HFF-Myc (cell line): ENCODE measurements at regions not wholly inside any gene's neighbourhood (a gene's known extent, or its start where the extent isn't known, plus 50 kb on each side); places are given as distances from the start of the nearest gene placed in this dataset.

ENCODE experiments used
- DNase-seq: peaks from one replicate; pipeline ENCODE4 v3.0.0-alpha.2; 2011; ENCODE audit warnings: low read depth; ENCODE audit errors: extremely low read depth
- H3K4me3 ChIP-seq: replicated peaks from 2 replicates; pipeline ENCODE4 v1.5.1; 2011; ENCODE audit warnings: low read depth, mild to moderate bottlenecking, control low read depth, low read length
- CTCF ChIP-seq: IDR thresholded peaks from 2 replicates; pipeline ENCODE4 v1.5.1; 2012; ENCODE audit warnings: mild to moderate bottlenecking, low read depth, low read length, control low read depth; ENCODE audit errors: missing control alignments

DNA sequence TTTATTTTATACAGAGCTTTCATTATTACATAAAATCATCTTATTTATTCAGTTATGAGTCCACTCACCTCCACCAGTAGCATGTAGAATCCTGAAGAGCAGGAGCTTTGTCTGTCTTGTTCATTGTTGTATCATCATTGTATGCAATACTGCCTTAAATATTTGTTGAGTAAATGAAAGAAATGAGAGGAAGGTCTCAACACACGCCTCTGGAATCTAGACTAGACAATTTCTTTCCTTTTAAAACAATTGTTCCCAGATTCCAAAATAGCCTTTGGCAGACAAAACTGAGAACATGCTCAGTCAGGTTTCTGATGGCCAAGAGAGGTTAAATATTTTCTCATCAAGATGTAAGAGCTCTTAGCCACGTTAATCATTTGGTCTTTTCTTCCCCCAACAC, 173.1 kb upstream of the AGR3 start:
- no peak overlapping the region for H3K4me3 ChIP-seq

DNA sequence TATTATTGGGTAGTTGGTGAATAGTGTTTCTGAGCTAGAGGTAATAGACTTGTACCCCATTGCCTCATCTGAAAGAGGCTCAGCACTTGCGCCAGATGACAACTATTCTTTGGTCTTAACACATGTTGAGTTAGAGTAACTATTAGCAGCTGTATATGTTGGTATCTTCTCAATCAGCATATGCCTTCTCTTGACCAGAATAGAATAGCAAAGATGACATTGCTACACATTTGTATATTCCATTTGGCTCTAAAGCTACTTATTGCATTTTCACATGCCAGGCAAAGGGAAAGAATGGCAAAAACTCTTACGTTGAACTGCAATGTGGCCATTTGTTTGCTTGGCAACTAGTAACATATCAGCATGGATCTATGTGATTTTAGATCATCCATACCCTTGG, 173.8 kb upstream of the AGR3 start:
- TF ChIP-seq CTCF: no peak
- no peak overlapping the region for H3K4me3 ChIP-seq
- DNase-seq: no peak

More for the DNA sequence above, 173.1 kb upstream of the AGR3 start:
- no peak for TF ChIP-seq CTCF
- no peak for DNase-seq

GRCh38 chr7:17056491-17057142, 174.8 kb upstream of the AGR3 start:
- TF ChIP-seq CTCF: no peak
- DNase-seq: no peak
- no peak overlapping the region for H3K4me3 ChIP-seq

DNA sequence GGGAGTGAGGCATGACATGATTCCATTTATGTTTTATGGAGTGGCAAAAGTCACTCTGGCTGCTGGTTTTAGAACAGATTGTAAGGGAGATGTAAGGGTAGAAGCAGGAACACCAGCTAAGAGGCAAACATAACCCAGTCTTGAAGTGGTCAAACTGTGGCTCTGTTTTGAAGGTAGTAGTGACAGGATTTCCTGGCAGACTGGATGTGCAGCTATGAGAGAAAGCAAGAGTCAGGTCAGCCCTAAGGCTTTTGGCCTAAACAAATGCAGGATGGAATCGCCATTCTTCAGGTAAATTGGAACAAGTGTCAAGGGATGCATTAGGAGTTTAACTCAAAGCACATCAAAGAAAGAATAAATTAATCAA, 175.3 kb upstream of the AGR3 start:
- DNase-seq: no peak
- TF ChIP-seq CTCF: no peak
- no peak overlapping the region for H3K4me3 ChIP-seq

- DNase-seq: no peak
- TF ChIP-seq CTCF: no peak
- no peak overlapping the region for H3K4me3 ChIP-seq
Observed at GRCh38 chr7:17058568-17058967, 176.8 kb upstream of the AGR3 start.

GRCh38 chr7:17060051-17060450, 178.3 kb upstream of the AGR3 start:
- no peak for TF ChIP-seq CTCF
- no peak for DNase-seq
- H3K4me3 ChIP-seq: no peak overlapping the region

GRCh38 chr7:17061443-17061842, 179.7 kb upstream of the AGR3 start:
- no peak for DNase-seq
- H3K4me3 ChIP-seq: no peak overlapping the region
- no peak for TF ChIP-seq CTCF
